ENCODE measurements at regions not wholly inside any gene's neighbourhood (a gene's known extent, or its start where the extent isn't known, plus 50 kb on each side); places are given as distances from the start of the nearest gene placed in this dataset.

GRCh38 chr6:66689608-66690007 lies 982.6 kb upstream of the EYS start:
- TF ChIP-seq POLR2AphosphoS2 (IDR thresholded peaks at IDR 0.05; ENCODE audit: low read depth, low read length): no peak
- TF ChIP-seq CTCF (IDR thresholded peaks at IDR 0.05 in 2 of 3, conservative IDR thresholded peaks at IDR 0.05 in 1 of 3; ENCODE audit: control insufficient read depth in 2 of 3, extremely low read depth in 1 of 3, insufficient read depth in 1 of 3, low read depth in 3 of 3, low read length in 3 of 3): no peak
- no peak for TF ChIP-seq JUNB (IDR thresholded peaks at IDR 0.05)
- TF ChIP-seq POLR2A (IDR thresholded peaks at IDR 0.05; ENCODE audit: low read depth, low read length): no peak
- no peak for TF ChIP-seq E4F1 (IDR thresholded peaks at IDR 0.05; ENCODE audit: borderline replicate concordance, partially characterized antibody)
- no peak for TF ChIP-seq ZNF274 (IDR thresholded peaks at IDR 0.05; ENCODE audit: insufficient read depth, insufficient read length)
